ENCODE measurements at regions not wholly inside any gene's neighbourhood (a gene's known extent, or its start where the extent isn't known, plus 50 kb on each side); places are given as distances from the start of the nearest gene placed in this dataset.

DNA sequence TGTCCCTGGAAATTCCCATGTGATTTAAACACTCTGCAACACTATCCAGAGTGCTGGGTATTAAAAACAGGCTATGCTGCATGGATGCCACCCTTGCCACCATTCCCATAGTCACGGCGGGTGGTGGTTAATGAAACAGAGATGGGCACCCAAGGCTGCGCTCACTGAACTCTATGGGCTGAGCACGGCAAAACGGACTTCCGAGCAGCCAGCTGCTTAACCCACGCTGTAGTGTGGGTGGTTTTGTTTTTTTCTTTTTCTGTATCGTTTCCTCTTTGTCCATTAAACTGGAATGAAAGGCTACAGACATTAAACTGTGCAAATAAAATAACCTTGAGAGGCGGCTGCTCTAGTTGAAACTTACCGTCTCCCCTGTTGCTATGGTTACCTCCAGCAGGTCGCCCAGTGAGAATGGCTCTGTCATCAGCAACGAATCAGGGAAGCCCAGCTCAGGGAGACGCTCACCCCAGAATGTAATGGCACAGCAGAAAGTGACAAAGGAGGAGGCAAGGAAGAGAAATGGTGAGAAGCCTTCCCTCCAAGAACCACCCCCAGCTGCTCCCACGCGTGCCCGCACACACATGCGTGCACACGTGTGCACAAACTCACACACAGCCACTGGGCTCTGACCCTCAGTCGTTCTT, 102.1 kb downstream of the C11orf91 start:
- TF ChIP-seq, protein P1, sequence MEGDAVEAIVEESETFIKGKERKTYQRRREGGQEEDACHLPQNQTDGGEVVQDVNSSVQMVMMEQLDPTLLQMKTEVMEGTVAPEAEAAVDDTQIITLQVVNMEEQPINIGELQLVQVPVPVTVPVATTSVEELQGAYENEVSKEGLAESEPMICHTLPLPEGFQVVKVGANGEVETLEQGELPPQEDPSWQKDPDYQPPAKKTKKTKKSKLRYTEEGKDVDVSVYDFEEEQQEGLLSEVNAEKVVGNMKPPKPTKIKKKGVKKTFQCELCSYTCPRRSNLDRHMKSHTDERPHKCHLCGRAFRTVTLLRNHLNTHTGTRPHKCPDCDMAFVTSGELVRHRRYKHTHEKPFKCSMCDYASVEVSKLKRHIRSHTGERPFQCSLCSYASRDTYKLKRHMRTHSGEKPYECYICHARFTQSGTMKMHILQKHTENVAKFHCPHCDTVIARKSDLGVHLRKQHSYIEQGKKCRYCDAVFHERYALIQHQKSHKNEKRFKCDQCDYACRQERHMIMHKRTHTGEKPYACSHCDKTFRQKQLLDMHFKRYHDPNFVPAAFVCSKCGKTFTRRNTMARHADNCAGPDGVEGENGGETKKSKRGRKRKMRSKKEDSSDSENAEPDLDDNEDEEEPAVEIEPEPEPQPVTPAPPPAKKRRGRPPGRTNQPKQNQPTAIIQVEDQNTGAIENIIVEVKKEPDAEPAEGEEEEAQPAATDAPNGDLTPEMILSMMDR (IDR thresholded peaks at IDR 0.05): no peak
- no peak for TF ChIP-seq POLR2A (IDR thresholded peaks at IDR 0.05)

Data from body of pancreas (tissue), 4 donors.